Stimulated activated CD4-positive, alpha-beta T cell treated with anti-CD3 and anti-CD28 coated beads, Interleukin-1b, Interleukin-23, amount 100 ng/mL, for 48 hours (primary cell): ENCODE measurements at regions not wholly inside any gene's neighbourhood (a gene's known extent, or its start where the extent isn't known, plus 50 kb on each side); places are given as distances from the start of the nearest gene placed in this dataset.

ENCODE experiments used
- DNase-seq: peaks from one replicate; pipeline ENCODE4 v3.0.0-alpha.2; 2020

DNA sequence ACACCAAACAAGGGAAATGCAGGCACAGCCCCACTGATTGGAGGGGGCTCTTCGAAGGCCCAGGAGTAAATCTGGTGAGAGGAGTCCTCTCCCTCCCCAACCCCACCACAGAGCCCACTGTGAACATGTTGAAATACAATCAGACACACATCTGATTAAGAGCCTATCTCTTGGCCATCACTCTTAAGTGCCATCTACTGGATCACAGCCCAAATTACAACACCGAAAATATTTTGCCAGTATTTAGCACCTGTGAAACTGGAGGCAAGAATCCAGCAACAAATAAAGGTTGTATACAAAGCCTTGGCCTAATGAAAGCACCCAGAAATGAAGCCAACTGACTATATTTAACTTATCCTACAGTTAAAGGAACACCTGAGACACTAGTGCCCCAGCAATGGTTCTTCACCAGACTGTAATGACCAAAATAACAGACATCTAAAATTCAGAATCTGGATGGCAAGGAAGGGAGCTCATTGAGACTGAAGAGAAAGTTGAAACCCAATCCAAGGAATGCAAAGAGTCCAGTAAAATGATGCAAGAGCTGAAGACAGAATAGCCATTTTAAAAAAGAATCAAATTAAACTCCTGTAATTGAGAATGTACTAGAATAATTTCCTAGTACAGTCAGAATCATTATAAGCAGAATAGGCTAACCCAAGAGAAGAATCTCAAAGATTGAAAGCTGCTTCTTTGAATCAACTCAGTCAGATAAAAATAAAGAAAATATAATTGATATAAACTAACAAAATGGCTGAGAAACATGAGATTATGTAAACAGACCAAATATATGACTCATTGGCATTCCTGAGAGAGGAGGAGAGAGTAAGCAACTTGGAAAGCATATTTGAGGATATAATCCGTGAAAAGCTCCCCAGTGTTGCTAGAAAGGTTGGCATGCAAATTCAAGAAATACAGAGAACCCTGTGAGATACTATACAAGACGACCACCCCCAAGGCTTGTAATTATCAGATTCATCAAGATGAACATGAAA lies 1117.0 kb downstream of the FLRT2 start:
- DNase-seq: no peak

- no peak for DNase-seq
Observed at GRCh38 chr14:86646125-86646524, 1116.2 kb downstream of the FLRT2 start.

DNA sequence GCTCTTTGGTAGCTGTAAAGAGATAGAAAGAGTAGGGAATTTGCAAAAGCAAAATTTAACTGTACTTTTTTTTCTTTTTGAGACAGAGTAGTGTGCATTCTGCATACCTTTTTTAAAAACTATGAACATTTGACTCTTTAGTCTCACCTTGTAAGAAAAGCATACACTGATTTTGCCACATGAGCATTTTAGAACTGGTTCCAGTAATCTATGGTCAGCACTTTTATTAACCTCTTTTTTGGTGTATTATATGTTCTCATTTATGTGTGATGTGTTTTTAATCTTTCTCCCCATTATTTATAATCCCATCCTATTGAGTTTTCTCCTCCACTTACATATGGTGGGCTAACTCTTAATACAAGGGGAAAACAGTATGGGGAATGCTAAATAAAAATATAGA lies 1111.4 kb downstream of the FLRT2 start:
- no peak for DNase-seq

GRCh38 chr14:86640288-86640687 lies 1110.3 kb downstream of the FLRT2 start:
- DNase-seq: no peak

- DNase-seq: no peak
Observed at GRCh38 chr14:86639666-86640065, 1109.7 kb downstream of the FLRT2 start.

GRCh38 chr14:86639146-86639545 lies 1109.2 kb downstream of the FLRT2 start:
- no peak for DNase-seq

DNA sequence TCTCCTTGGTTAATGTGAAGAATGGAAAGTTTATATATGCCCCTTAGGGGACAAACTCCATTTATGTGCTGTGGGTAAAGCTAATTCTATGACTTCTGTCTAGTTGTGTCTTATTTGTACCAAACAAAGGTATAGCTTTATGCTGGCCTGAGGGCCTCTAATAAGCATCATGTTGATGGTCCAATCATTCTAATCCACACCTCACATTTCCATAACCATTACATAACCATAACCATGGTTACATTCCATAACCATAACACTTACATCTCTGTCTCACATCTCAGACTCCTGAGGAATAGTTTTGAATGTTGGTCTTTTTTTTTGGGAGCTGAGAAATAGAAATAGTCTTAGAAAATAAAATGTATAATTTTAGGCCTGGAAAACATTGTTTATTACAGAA lies 1097.1 kb downstream of the FLRT2 start:
- DNase-seq: no peak

DNA sequence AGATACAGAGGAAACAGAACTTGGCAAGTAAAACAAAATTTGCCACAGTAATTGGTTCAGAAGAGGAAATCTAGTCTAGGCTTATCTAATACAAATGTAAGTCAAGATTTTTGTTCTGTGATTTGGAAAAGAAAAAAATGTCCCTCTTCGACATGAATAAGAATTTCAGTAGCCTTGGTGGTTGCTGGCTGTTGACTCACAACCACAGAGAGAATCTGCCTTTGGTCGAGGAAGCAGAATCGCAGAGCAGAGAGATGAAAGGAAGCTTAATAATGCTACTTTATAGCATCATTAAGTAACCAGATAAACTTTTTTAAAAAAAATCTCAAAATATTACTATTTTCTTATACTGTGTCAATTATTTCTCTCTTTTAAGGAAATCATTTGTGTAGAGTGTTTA lies 1096.6 kb downstream of the FLRT2 start:
- no peak for DNase-seq

- DNase-seq: no peak
Observed at GRCh38 chr14:86625637-86626036, 1095.7 kb downstream of the FLRT2 start.

GRCh38 chr14:86619726-86620125 lies 1089.8 kb downstream of the FLRT2 start:
- no peak for DNase-seq

- no peak for DNase-seq
Observed at GRCh38 chr14:86613786-86614185, 1083.8 kb downstream of the FLRT2 start.

DNA sequence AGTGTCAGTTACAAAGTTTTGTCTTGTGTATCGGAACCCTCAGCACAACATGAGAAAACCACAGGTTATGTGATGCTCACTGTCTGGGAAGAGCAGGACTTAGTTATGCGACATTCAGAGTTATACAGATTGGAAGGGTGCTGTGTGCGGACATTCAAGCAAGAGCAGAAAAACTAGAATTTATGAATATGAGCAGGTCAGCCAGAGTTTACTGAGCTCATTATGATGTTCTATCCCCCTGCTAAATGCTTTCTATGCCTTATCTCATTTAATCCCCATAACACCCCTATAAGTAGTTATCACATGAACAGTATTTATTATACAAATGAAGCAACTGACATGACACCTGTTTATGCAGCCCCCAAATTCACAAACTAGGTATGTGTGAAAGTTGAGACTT lies 1083.2 kb downstream of the FLRT2 start:
- DNase-seq: no peak

DNA sequence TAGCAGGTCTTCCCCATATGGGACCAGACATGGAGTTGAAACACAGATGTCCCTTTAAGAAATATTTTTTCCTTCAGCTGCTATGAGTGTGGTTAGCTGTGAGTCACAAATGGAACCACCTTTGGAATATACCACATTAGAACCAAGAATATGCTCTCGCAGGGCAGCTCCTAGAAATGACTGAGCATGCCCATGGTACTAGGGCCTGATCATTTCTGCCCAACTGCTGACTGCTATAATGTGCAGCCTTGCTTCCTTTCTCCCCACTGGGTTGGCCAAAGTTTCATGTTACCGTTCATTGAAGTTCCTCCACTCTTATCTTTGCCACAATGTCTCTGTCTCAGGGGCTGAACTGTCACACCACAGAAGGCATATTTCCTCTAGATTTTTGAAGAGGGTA lies 1074.6 kb downstream of the FLRT2 start:
- no peak for DNase-seq

DNA sequence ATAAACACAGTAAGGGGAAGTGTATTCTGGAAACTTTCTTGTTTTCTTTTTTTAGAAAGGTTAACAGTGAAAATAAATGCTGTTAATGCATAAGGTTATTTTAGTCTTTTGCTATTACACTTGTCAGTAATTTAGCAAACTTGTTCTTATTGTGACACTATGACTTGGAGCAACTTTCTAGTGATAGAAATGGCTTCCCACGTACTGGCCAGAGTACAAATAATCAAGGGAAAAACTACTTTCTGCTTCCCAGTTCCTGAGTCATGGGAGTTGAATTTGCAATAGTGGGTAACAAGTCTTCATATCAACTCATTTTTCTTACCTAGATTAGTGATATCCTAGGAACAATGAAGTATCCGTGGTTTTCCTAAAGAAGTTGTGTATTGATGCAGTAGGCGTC lies 1072.3 kb downstream of the FLRT2 start:
- no peak for DNase-seq

- DNase-seq: no peak
Observed at GRCh38 chr14:86601813-86602212, 1071.9 kb downstream of the FLRT2 start.

- DNase-seq: no peak
Observed at GRCh38 chr14:86597279-86597678, 1067.3 kb downstream of the FLRT2 start.

- no peak for DNase-seq
Observed at GRCh38 chr14:86596024-86596423, 1066.1 kb downstream of the FLRT2 start.

DNA sequence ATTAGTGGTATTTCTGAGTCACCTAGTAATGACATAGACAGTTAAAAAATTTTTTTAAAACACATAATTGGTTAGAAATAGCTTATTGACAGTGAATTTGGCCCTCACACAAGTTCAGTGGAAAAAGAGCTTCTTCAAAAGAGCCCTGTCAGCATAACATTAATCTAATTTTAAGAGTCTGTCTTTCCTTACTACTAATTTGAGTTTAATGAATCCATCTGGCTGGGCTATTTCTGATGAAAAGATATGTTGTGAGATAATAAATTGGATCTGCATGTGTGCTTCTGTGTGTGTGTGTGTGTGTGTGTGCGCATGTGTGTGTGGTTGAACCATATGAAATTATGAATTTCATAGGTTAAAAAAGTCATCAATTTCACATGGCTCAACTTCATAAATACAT lies 1045.2 kb downstream of the FLRT2 start:
- DNase-seq: no peak

DNA sequence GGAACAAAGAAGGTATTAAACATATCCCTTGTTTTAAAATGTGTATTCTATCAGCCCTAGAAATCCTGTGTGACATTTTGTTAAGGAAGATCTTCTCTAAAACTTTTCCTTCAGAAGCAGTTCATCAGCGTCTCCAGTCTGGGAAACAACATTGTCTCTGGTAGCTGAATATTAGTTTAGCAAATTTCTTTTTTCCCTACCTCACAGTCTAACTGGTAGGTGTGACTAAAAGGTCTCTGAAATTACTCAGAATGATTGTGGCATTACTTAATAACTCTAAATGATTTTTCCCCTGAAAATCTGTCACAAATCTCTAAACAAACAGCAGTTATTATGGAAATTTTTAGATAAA lies 1044.8 kb downstream of the FLRT2 start:
- no peak for DNase-seq

- no peak for DNase-seq
Observed at GRCh38 chr14:86574051-86574777, 1044.3 kb downstream of the FLRT2 start.

DNA sequence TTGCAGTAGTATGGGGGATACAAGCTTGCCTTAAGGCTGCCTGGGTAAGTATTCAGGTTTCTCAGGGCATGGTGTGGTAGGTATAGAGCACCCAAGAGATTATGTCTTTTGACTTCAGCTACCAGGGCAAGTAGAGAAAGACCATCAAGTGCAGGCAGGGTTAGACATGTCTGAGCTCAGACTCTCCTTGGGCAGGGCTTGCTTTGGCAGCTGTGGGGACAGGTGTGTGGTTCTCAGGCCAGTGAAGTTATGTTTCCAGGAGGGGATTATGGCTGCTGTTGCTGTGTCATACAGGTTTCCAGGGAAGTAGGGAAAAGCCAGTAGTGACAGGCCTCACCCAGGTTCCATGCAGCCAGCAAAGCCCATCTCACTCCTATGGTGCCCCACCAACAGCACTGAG lies 1040.4 kb downstream of the FLRT2 start:
- DNase-seq: no peak

DNA sequence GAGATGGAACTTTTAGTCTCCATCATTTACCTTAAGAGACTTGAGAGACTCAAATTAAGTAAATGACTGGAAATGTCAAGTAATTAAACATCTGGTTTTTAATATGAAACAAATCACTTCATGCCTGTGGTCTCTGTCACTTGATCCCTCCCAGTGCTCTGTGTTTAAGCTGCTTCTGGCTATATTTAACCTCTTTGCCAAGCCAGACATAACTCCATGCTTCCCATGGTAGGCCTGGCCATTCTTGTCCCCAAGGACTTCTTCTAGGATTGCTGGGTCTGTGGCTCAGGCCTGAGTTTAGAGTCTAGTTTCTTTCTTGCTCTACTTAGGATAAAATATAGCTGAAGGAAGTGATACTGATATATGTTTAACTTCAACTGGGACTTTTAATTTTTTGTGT lies 1013.6 kb downstream of the FLRT2 start:
- DNase-seq: no peak

GRCh38 chr14:86541972-86542371 lies 1012.0 kb downstream of the FLRT2 start:
- DNase-seq: no peak

DNA sequence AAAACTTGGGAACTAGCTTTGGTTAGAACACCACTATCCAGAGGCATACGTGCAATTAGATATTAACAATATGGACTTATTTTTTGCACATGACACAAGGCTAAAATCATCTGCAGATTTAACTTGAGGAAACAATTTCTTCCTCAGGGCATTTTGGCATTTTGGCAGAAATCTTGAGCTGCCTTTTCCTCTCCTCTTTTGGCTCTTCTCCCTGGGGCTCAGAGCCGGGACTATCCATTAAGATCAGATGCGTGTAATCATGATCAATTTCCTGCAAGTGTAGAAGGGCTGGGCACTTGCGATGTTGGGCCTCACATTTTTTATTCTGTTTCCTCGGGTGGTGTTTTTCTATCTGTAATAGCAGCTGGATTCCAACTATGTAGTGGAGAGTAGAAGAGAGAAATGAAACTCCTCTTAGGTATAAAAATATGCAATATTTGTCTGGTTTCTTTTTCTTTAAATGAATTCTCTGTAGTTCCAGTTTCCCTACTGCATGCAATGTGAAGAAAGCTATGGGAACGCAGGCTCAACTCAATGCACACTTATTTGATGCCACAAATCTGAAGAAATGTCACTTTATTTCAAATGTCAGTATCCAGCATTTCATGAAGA lies 1010.8 kb downstream of the FLRT2 start:
- DNase-seq: no peak
